GM23338 (cell line): ENCODE measurements at regions not wholly inside any gene's neighbourhood (a gene's known extent, or its start where the extent isn't known, plus 50 kb on each side); places are given as distances from the start of the nearest gene placed in this dataset.
"Not testable (repeated sequence)": the region's sequence is repeated elsewhere in the genome, so short reads cannot be mapped to it uniquely, and the experiment has no call there.

Experiments
- CREB1 ChIP-seq: fragments of 250-450 bp; sonication (Bioruptor Pico); IDR thresholded peaks from 2 replicates; pipeline ENCODE4 v1.5.0; 2020; ENCODE audit warnings: low read depth, mild to moderate bottlenecking, moderate library complexity
- CTCF ChIP-seq, 2 experiments: fragments of 200-600 bp in 1 of 2; sonication (generic) in 1 of 2; conservative IDR thresholded peaks; 2 replicates each; pipeline versions ENCODE4 v1.5.1 to v1.6.1; 2016 to 2017; ENCODE audit warnings: antibody characterized with exemption in 2 of 2, low read depth in 2 of 2, mild to moderate bottlenecking in 2 of 2, moderate library complexity in 1 of 2
- EZH2 ChIP-seq: fragments of 200-600 bp; sonication (generic); IDR thresholded peaks from one replicate; pipeline ENCODE4 v1.8.0; 2017; ENCODE audit warnings: antibody characterized with exemption, mild to moderate bottlenecking, low read depth; ENCODE audit not compliant: unreplicated experiment
- EZH2phosphoT487 ChIP-seq: fragments of 200-600 bp; sonication (generic); IDR thresholded peaks from one replicate; pipeline ENCODE4 v1.8.1; 2018; ENCODE audit warnings: antibody characterized with exemption; ENCODE audit not compliant: unreplicated experiment
- POLR2AphosphoS5 ChIP-seq: IDR thresholded peaks from 2 replicates; pipeline ENCODE4 v1.6.1; 2016; ENCODE audit warnings: antibody characterized with exemption, low read depth
- REST ChIP-seq: IDR thresholded peaks from one replicate; pipeline ENCODE4 v1.6.1; 2018; ENCODE audit warnings: antibody characterized with exemption; ENCODE audit not compliant: unreplicated experiment
- STAT1 ChIP-seq: IDR thresholded peaks from one replicate; pipeline ENCODE4 v1.6.1; 2016; ENCODE audit warnings: antibody characterized with exemption; ENCODE audit not compliant: unreplicated experiment
- ZNF331 ChIP-seq: fragments of 250-450 bp; sonication (Bioruptor Pico); IDR thresholded peaks from 2 replicates; pipeline ENCODE4 v1.5.0; 2020; ENCODE audit warnings: low read depth, mild to moderate bottlenecking, moderate library complexity
- ZNF462 ChIP-seq: fragments of 250-450 bp; sonication (Bioruptor Pico); IDR thresholded peaks from 2 replicates; pipeline ENCODE4 v1.5.0; 2020; ENCODE audit warnings: mild to moderate bottlenecking, moderate library complexity

GRCh38 chr2:111491614-111492013 is 370.9 kb downstream of the BCL2L11 start:
- TF ChIP-seq CTCF (conservative IDR thresholded peaks at IDR 0.05; ENCODE audit: low read depth in 2 of 2); ZNF331 (CRISPR knock-in tag); CREB1 (CRISPR knock-in tag); REST; STAT1; EZH2; POLR2AphosphoS5; EZH2phosphoT487; ZNF462 (CRISPR knock-in tag): not testable (repeated sequence)
